ENCODE measurements at regions not wholly inside any gene's neighbourhood (a gene's known extent, or its start where the extent isn't known, plus 50 kb on each side); places are given as distances from the start of the nearest gene placed in this dataset.

DNA sequence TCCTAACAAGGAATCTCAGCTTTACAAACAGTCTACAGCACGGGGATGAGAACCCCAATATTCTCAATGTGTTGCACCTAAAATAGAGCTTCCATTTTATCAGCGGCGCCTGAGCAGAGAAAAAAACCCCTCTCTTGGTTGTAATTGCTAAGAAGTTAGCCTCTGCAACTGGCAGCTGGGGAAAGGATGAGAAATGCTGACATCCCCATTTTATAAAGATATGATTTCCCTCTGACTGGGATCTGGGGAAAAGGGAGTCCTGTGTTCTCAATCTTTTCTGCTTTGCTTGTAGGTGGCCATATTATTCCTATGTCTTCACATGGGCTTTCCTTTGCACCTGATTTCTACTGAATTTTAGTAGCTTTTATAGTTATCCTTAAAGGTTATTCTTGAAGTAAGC, 981.4 kb upstream of the DDX18 start:
- Mint-ChIP-seq H3K4me3 (ENCODE audit: unreplicated experiment) (no peak overlapping the region), H3K27ac (ENCODE audit: unreplicated experiment) (no peak overlapping the region), H3K36me3 (ENCODE audit: unreplicated experiment) (no peaks in the 10 kb centered on the region), H3K27me3 (ENCODE audit: unreplicated experiment) (peaks cover 13% of the 10 kb centered on the region), H3K4me1 (ENCODE audit: unreplicated experiment) (no peaks in the 10 kb centered on the region), H3K9me3 (ENCODE audit: unreplicated experiment) (no peaks in the 10 kb centered on the region)
- TF ChIP-seq, protein P1, sequence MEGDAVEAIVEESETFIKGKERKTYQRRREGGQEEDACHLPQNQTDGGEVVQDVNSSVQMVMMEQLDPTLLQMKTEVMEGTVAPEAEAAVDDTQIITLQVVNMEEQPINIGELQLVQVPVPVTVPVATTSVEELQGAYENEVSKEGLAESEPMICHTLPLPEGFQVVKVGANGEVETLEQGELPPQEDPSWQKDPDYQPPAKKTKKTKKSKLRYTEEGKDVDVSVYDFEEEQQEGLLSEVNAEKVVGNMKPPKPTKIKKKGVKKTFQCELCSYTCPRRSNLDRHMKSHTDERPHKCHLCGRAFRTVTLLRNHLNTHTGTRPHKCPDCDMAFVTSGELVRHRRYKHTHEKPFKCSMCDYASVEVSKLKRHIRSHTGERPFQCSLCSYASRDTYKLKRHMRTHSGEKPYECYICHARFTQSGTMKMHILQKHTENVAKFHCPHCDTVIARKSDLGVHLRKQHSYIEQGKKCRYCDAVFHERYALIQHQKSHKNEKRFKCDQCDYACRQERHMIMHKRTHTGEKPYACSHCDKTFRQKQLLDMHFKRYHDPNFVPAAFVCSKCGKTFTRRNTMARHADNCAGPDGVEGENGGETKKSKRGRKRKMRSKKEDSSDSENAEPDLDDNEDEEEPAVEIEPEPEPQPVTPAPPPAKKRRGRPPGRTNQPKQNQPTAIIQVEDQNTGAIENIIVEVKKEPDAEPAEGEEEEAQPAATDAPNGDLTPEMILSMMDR (IDR thresholded peaks at IDR 0.05) = no peak
- DNase-seq (ENCODE audit: extremely low spot score, unreplicated experiment) = no peak

DNA sequence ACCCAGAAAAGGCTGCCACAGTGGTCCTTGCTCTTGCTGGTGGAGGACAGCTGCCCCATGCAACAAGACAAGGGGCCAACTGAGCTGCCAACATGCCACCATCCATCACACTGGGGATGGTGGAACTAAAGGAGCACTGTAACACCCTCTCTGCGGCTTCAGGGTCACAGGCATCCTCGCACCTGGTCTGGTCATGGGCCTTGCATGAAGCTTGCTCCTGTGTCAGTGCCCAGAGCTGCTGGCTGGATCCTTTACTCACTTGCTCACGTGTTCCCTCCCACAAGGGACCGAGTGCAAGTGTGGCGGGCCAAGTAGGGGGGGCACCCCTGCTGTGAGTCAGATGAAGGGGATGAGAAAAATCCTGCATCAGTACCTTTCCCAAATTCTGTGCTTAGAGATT, 972.3 kb upstream of the DDX18 start:
- peaks cover 16% of the 10 kb centered on the region for H3K27me3 Mint-ChIP-seq (ENCODE audit: unreplicated experiment)
- no peaks in the 10 kb centered on the region for H3K36me3 Mint-ChIP-seq (ENCODE audit: unreplicated experiment)
- H3K9me3 Mint-ChIP-seq (ENCODE audit: unreplicated experiment) = no peaks in the 10 kb centered on the region
- TF ChIP-seq, protein P1 (IDR thresholded peaks at IDR 0.05) = no peak
- no peak overlapping the region for H3K27ac Mint-ChIP-seq (ENCODE audit: unreplicated experiment)
- no peak overlapping the region for H3K4me3 Mint-ChIP-seq (ENCODE audit: unreplicated experiment)
- no peak for DNase-seq (ENCODE audit: extremely low spot score, unreplicated experiment)
- H3K4me1 Mint-ChIP-seq (ENCODE audit: unreplicated experiment) = no peaks in the 10 kb centered on the region

DNA sequence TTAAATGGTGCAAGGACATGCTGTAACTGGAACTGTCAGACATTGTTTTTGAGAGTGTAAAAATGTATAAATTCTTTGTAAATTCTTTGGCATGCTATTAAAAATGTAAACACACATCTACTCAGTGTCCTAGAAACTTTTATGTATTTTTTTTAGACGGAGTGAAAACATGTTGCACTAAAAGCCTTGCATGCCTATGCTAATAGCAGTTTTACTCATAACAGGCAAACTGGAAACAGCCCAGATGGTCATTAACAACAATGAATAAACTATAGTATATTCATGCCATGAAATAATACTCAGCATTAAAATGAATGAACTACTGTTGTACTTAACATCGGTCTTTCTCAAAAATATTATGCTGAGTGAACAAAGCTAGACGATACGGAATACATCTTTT, 954.8 kb upstream of the DDX18 start:
- DNase-seq (ENCODE audit: extremely low spot score, unreplicated experiment) = no peak
- TF ChIP-seq, protein P1 (IDR thresholded peaks at IDR 0.05) = no peak
- H3K4me1 Mint-ChIP-seq (ENCODE audit: unreplicated experiment) = no peaks in the 10 kb centered on the region
- H3K27me3 Mint-ChIP-seq (ENCODE audit: unreplicated experiment) = no peaks in the 10 kb centered on the region
- H3K27ac Mint-ChIP-seq (ENCODE audit: unreplicated experiment) = no peak overlapping the region
- H3K36me3 Mint-ChIP-seq (ENCODE audit: unreplicated experiment) = no peaks in the 10 kb centered on the region
- H3K4me3 Mint-ChIP-seq (ENCODE audit: unreplicated experiment) = no peak overlapping the region
- H3K9me3 Mint-ChIP-seq (ENCODE audit: unreplicated experiment) = peaks cover 26% of the 10 kb centered on the region

DNA sequence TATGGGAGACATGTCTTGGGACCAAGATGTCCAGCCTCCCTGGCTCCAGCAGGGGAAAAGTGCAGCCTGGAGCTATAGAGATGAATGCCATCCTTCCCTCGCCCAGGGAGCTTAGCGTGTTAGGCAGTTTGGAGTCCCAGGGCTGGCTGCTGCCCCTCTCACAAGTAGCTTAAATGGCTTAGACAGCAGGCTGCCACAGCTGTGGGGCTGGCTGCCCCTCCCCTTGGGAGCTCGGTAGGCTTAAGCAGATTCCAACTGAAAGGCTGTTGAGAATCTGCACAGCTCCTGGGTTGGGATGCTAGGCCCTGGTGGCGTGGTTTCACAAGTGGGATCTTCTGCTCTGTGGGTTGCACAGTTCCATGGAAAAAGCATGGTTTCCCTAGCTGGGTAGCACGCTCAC, 940.5 kb upstream of the DDX18 start:
- H3K27me3 Mint-ChIP-seq (ENCODE audit: unreplicated experiment) = no peaks in the 10 kb centered on the region
- no peaks in the 10 kb centered on the region for H3K36me3 Mint-ChIP-seq (ENCODE audit: unreplicated experiment)
- DNase-seq (ENCODE audit: extremely low spot score, unreplicated experiment) = no peak
- no peaks in the 10 kb centered on the region for H3K4me1 Mint-ChIP-seq (ENCODE audit: unreplicated experiment)
- no peak overlapping the region for H3K27ac Mint-ChIP-seq (ENCODE audit: unreplicated experiment)
- no peak overlapping the region for H3K4me3 Mint-ChIP-seq (ENCODE audit: unreplicated experiment)
- TF ChIP-seq, protein P1 (IDR thresholded peaks at IDR 0.05) = no peak
- peaks cover 14% of the 10 kb centered on the region for H3K9me3 Mint-ChIP-seq (ENCODE audit: unreplicated experiment)

DNA sequence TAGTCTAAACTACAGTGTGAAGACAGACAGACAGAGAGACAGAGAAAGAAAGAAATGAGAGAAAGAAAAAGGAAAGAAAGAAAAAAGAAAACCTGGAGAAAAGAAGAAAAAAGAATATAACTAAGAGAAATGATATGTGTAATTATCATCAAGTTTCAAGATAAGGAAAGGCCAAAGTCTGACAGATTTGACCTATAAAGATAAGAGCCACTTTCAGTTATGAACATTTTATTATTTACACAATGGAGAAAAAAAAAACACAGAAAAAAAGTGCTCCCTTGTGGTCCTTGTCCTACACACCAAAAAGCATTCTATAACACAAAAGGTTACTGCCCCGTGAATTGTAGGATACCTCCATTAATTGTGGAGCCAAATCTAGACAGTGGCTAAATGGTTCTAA, 937.2 kb upstream of the DDX18 start:
- DNase-seq (ENCODE audit: extremely low spot score, unreplicated experiment) = no peak
- Mint-ChIP-seq H3K27ac (ENCODE audit: unreplicated experiment) (no peak overlapping the region), H3K4me3 (ENCODE audit: unreplicated experiment) (no peak overlapping the region), H3K36me3 (ENCODE audit: unreplicated experiment) (no peaks in the 10 kb centered on the region), H3K4me1 (ENCODE audit: unreplicated experiment) (no peaks in the 10 kb centered on the region), H3K9me3 (ENCODE audit: unreplicated experiment) (peaks cover 11% of the 10 kb centered on the region), H3K27me3 (ENCODE audit: unreplicated experiment) (no peaks in the 10 kb centered on the region)
- TF ChIP-seq, protein P1 (IDR thresholded peaks at IDR 0.05) = no peak
